ES-I3 (cell line): ENCODE measurements at regions not wholly inside any gene's neighbourhood (a gene's known extent, or its start where the extent isn't known, plus 50 kb on each side); places are given as distances from the start of the nearest gene placed in this dataset.
A peak's percentile ranks its signal among the peaks of the same experiment; 100 is the strongest.
"Not testable (repeated sequence)": the region's sequence is repeated elsewhere in the genome, so short reads cannot be mapped to it uniquely, and the experiment has no call there.

Source experiments
- H3K36me3 ChIP-seq: 2 replicates; pipeline ENCODE4 v1.6.1; 2013; ENCODE audit warnings: mild to moderate bottlenecking, low read length, control low read depth, moderate library complexity; ENCODE audit not compliant: insufficient read depth
- H3K4me1 ChIP-seq: 2 replicates; pipeline ENCODE4 v1.6.1; 2013; ENCODE audit warnings: mild to moderate bottlenecking, control low read depth, low read length; ENCODE audit not compliant: insufficient read depth
- H3K9ac ChIP-seq: 2 replicates; pipeline ENCODE4 v1.6.1; 2013; ENCODE audit warnings: low read depth, mild to moderate bottlenecking, low read length, moderate library complexity
- H3K9me3 ChIP-seq: 2 replicates; pipeline ENCODE4 v1.6.1; 2013; ENCODE audit warnings: mild to moderate bottlenecking, low read length, moderate library complexity; ENCODE audit not compliant: control insufficient read depth, insufficient read depth

- H3K9ac ChIP-seq = peak overlapping the region; percentile 65
- H3K36me3 ChIP-seq, H3K4me1 ChIP-seq, H3K9me3 ChIP-seq: not testable (repeated sequence)
These were observed 77.9 kb downstream of the NR4A2 start for GRCh38 chr2:156254637-156255067.

- no peak overlapping the region for H3K9ac ChIP-seq
- H3K9me3 ChIP-seq = no peaks in the 10 kb centered on the region
- no peaks in the 10 kb centered on the region for H3K4me1 ChIP-seq
- no peaks in the 10 kb centered on the region for H3K36me3 ChIP-seq
These were observed 78.8 kb downstream of the NR4A2 start for GRCh38 chr2:156253765-156254164.

- H3K9ac ChIP-seq = no peak overlapping the region
- H3K9me3 ChIP-seq = no peaks in the 10 kb centered on the region
- H3K36me3 ChIP-seq = no peaks in the 10 kb centered on the region
- no peaks in the 10 kb centered on the region for H3K4me1 ChIP-seq
These were observed 89.6 kb downstream of the NR4A2 start for GRCh38 chr2:156242874-156243273.

GRCh38 chr2:156237558-156237957 is 95.0 kb downstream of the NR4A2 start:
- no peaks in the 10 kb centered on the region; the same call in 1 of the 2 replicates for H3K9me3 ChIP-seq
- H3K9ac ChIP-seq = no peak overlapping the region
- H3K4me1 ChIP-seq = no peaks in the 10 kb centered on the region

GRCh38 chr2:156229724-156230362 is 102.7 kb downstream of the NR4A2 start:
- no peak overlapping the region for H3K9ac ChIP-seq
- no peaks in the 10 kb centered on the region for H3K36me3 ChIP-seq
- no peaks in the 10 kb centered on the region for H3K9me3 ChIP-seq
- H3K4me1 ChIP-seq = no peaks in the 10 kb centered on the region

More at GRCh38 chr2:156237558-156237957, 95.0 kb downstream of the NR4A2 start:
- no peaks in the 10 kb centered on the region for H3K36me3 ChIP-seq

GRCh38 chr2:156223328-156223727 is 109.2 kb downstream of the NR4A2 start:
- H3K9me3 ChIP-seq, H3K4me1 ChIP-seq, H3K9ac ChIP-seq, H3K36me3 ChIP-seq: not testable (repeated sequence)

GRCh38 chr2:156221703-156222102 is 110.8 kb downstream of the NR4A2 start:
- Histone ChIP-seq H3K9me3 (peaks cover 3% of the 10 kb centered on the region; the same call in 1 of the 2 replicates), H3K9ac (no peak overlapping the region), H3K4me1 (peaks cover 3% of the 10 kb centered on the region; the same call in 1 of the 2 replicates), H3K36me3 (no peaks in the 10 kb centered on the region; the same call in 1 of the 2 replicates)

- Histone ChIP-seq H3K9me3 (peaks cover 3% of the 10 kb centered on the region; the same call in 1 of the 2 replicates), H3K9ac (no peak overlapping the region), H3K4me1 (peaks cover 6% of the 10 kb centered on the region; the same call in 1 of the 2 replicates), H3K36me3 (no peaks in the 10 kb centered on the region; the same call in 1 of the 2 replicates)
These were observed 112.9 kb downstream of the NR4A2 start for GRCh38 chr2:156219491-156220100.

GRCh38 chr2:156215656-156216055 is 116.9 kb downstream of the NR4A2 start:
- H3K36me3 ChIP-seq = no peaks in the 10 kb centered on the region
- H3K9me3 ChIP-seq = no peaks in the 10 kb centered on the region
- H3K9ac ChIP-seq = no peak overlapping the region
- H3K4me1 ChIP-seq = peaks cover 6% of the 10 kb centered on the region; the same call in 1 of the 2 replicates

GRCh38 chr2:156211318-156211717 is 121.2 kb downstream of the NR4A2 start:
- H3K9me3 ChIP-seq = no peaks in the 10 kb centered on the region
- no peak overlapping the region for H3K9ac ChIP-seq
- peaks cover under 1% of the 10 kb centered on the region; the same call in 1 of the 2 replicates for H3K4me1 ChIP-seq
- no peaks in the 10 kb centered on the region for H3K36me3 ChIP-seq

- Histone ChIP-seq H3K36me3 (no peaks in the 10 kb centered on the region), H3K4me1 (peaks cover 4% of the 10 kb centered on the region; the same call in 1 of the 2 replicates), H3K9me3 (no peaks in the 10 kb centered on the region), H3K9ac (no peak overlapping the region)
These were observed 126.2 kb downstream of the NR4A2 start for GRCh38 chr2:156206355-156206754.

GRCh38 chr2:156199588-156199987 is 132.9 kb downstream of the NR4A2 start:
- Histone ChIP-seq H3K36me3 (no peaks in the 10 kb centered on the region), H3K9ac (no peak overlapping the region), H3K9me3 (no peaks in the 10 kb centered on the region)

GRCh38 chr2:156196031-156196430 is 136.5 kb downstream of the NR4A2 start:
- Histone ChIP-seq H3K36me3 (no peaks in the 10 kb centered on the region), H3K9ac (no peak overlapping the region), H3K9me3 (no peaks in the 10 kb centered on the region), H3K4me1 (peaks cover 3% of the 10 kb centered on the region; the same call in 1 of the 2 replicates)

More at GRCh38 chr2:156199588-156199987, 132.9 kb downstream of the NR4A2 start:
- H3K4me1 ChIP-seq = peaks cover 3% of the 10 kb centered on the region; the same call in 1 of the 2 replicates

- Histone ChIP-seq H3K9ac (no peak overlapping the region), H3K4me1 (peaks cover 7% of the 10 kb centered on the region; the same call in 1 of the 2 replicates), H3K9me3 (no peaks in the 10 kb centered on the region), H3K36me3 (no peaks in the 10 kb centered on the region)
These were observed 140.1 kb downstream of the NR4A2 start for GRCh38 chr2:156192468-156192867.

GRCh38 chr2:156191527-156191926 is 141.0 kb downstream of the NR4A2 start:
- H3K36me3 ChIP-seq = no peaks in the 10 kb centered on the region
- H3K9ac ChIP-seq = no peak overlapping the region
- H3K9me3 ChIP-seq = no peaks in the 10 kb centered on the region
- H3K4me1 ChIP-seq = peaks cover 7% of the 10 kb centered on the region; the same call in 1 of the 2 replicates
